K562 (cell line): ENCODE measurements at regions not wholly inside any gene's neighbourhood (a gene's known extent, or its start where the extent isn't known, plus 50 kb on each side); places are given as distances from the start of the nearest gene placed in this dataset.

Experiments
- ADNP ChIP-seq: fragments of 200-800 bp; sonication (Bioruptor generic); IDR thresholded peaks from 2 replicates; pipeline ENCODE4 v1.6.1; 2016; ENCODE audit warnings: missing genetic modification characterization, missing compliant biosample characterization
- ARID3B ChIP-seq: fragments of 250-450 bp; sonication (Bioruptor Pico); IDR thresholded peaks from 2 replicates; pipeline ENCODE4 v1.4.0; 2020; ENCODE audit warnings: borderline replicate concordance
- ATF2 ChIP-seq: sonication (generic); formaldehyde crosslinking; IDR thresholded peaks from 2 replicates; pipeline ENCODE4 v1.8.1; 2022; ENCODE audit warnings: missing genetic modification reagents
- CBX1 ChIP-seq: sonication (generic); IDR thresholded peaks from 2 replicates; pipeline ENCODE4 v1.6.1; 2016; ENCODE audit warnings: antibody characterized with exemption, low read depth, mild to moderate bottlenecking
- CREB1 ChIP-seq, 2 experiments: sonication (generic) in 1 of 2; formaldehyde crosslinking in 1 of 2; IDR thresholded peaks; 2 replicates each; pipeline versions ENCODE4 v1.6.1 to v1.8.0; 2012 to 2022; ENCODE audit warnings: inconsistent platforms in 1 of 2, mild to moderate bottlenecking in 1 of 2, missing genetic modification reagents in 1 of 2, moderate library complexity in 1 of 2
- HBP1 ChIP-seq: fragments of 450-650 bp; formaldehyde crosslinking; IDR thresholded peaks from 2 replicates; pipeline ENCODE4 v1.4.0; 2022; ENCODE audit warnings: missing genetic modification characterization
- HOXB6 ChIP-seq: fragments of 250-450 bp; sonication (Bioruptor Pico); IDR thresholded peaks from 2 replicates; pipeline ENCODE4 v1.5.1; 2022; ENCODE audit warnings: mild to moderate bottlenecking, borderline replicate concordance
- MTF1 ChIP-seq: fragments of 250-450 bp; sonication (Bioruptor Pico); IDR thresholded peaks from 2 replicates; pipeline ENCODE4 v1.9.0; 2021; ENCODE audit warnings: moderate library complexity, mild to moderate bottlenecking, inconsistent platforms, borderline replicate concordance
- POLR3A ChIP-seq: IDR thresholded peaks from 2 replicates; pipeline ENCODE4 v1.6.1; 2011; ENCODE audit warnings: borderline replicate concordance, mild to moderate bottlenecking, moderate library complexity; ENCODE audit not compliant: insufficient read length, insufficient read depth; ENCODE audit errors: extremely low read depth
- POU5F1 ChIP-seq: fragments of 150-350 bp; IDR thresholded peaks from 2 replicates; pipeline ENCODE4 v1.6.1; 2014; ENCODE audit warnings: borderline replicate concordance, low read length, low read depth, mild to moderate bottlenecking; ENCODE audit not compliant: partially characterized antibody
- RBM22 ChIP-seq: fragments of 200-400 bp; formaldehyde crosslinking; IDR thresholded peaks from 2 replicates; pipeline ENCODE4 v1.6.1; 2018; ENCODE audit warnings: low read length, low read depth; ENCODE audit not compliant: poor library complexity, severe bottlenecking
- SFPQ ChIP-seq: fragments of 200-400 bp; formaldehyde crosslinking; IDR thresholded peaks from 2 replicates; pipeline ENCODE4 v1.6.1; 2017; ENCODE audit warnings: mild to moderate bottlenecking, low read depth, low read length, moderate library complexity
- SMARCA4 ChIP-seq: fragments of 450-650 bp; IDR thresholded peaks from 2 replicates; pipeline ENCODE4 v1.6.1; 2016
- TARDBP ChIP-seq: fragments of 450-650 bp; IDR thresholded peaks from 2 replicates; pipeline ENCODE4 v1.6.1; 2016
- ZBTB12 ChIP-seq: fragments of 250-450 bp; sonication (Bioruptor Pico); IDR thresholded peaks from 2 replicates; pipeline ENCODE4 v1.4.0; 2020
- ZBTB43 ChIP-seq: sonication (generic); formaldehyde crosslinking; IDR thresholded peaks from 2 replicates; pipeline ENCODE4 v1.8.0; 2023; ENCODE audit warnings: mild to moderate bottlenecking, missing genetic modification reagents
- ZNF347 ChIP-seq: fragments of 450-650 bp; formaldehyde crosslinking; IDR thresholded peaks from 2 replicates; pipeline ENCODE4 v1.4.0; 2020; ENCODE audit warnings: low read depth, mild to moderate bottlenecking, moderate library complexity
- ZNF589 ChIP-seq: fragments of 200-800 bp; sonication (Bioruptor generic); IDR thresholded peaks from 2 replicates; pipeline ENCODE4 v1.6.1; 2016; ENCODE audit warnings: low read depth, missing genetic modification characterization, missing compliant biosample characterization

GRCh38 chr6:15904651-15905376, 224.1 kb upstream of the MYLIP start (continued):
- peak; percentile 87 for TF ChIP-seq ZBTB12 (CRISPR knock-in tag)
- peak; percentile 76 for TF ChIP-seq HBP1
- no peak for TF ChIP-seq CREB1 (IDR thresholded peaks at IDR 0.05)
- TF ChIP-seq CREB1 (CRISPR knock-in tag; IDR thresholded peaks at IDR 0.05), result no peak
- TF ChIP-seq TARDBP, result no peak
- TF ChIP-seq MTF1 (CRISPR knock-in tag), result peak; percentile 93
- no peak for TF ChIP-seq RBM22
- no peak for TF ChIP-seq SMARCA4
- TF ChIP-seq POU5F1, result no peak
- no peak for TF ChIP-seq POLR3A
- no peak for TF ChIP-seq ATF2
- peak; percentile 98 for TF ChIP-seq ZNF589 (CRISPR knock-in tag)
- TF ChIP-seq CBX1, result no peak
- TF ChIP-seq ADNP (tag), result no peak
- no peak for TF ChIP-seq ZBTB43 (CRISPR knock-in tag)
- peak; percentile 94; the same call in 1 of the 2 replicates for TF ChIP-seq ZNF347 (CRISPR knock-in tag)
- peak; percentile 88 for TF ChIP-seq HOXB6
- peak; percentile 95; the same call in 1 of the 2 replicates for TF ChIP-seq ARID3B (CRISPR knock-in tag)
- TF ChIP-seq SFPQ, result no peak
